Loucy (cell line): ENCODE measurements at regions not wholly inside any gene's neighbourhood (a gene's known extent, or its start where the extent isn't known, plus 50 kb on each side); places are given as distances from the start of the nearest gene placed in this dataset.

Experiments
- H2AFZ ChIP-seq: fragments of 200-600 bp; sonication (generic); 2 replicates; pipeline ENCODE4 v1.6.0; 2016; ENCODE audit warnings: antibody characterized with exemption, mild to moderate bottlenecking, low read length, moderate library complexity
- H3F3A ChIP-seq: fragments of 200-600 bp; 2 replicates; pipeline ENCODE4 v1.6.0; 2016; ENCODE audit warnings: antibody characterized with exemption, low read depth, mild to moderate bottlenecking
- H3K27me3 ChIP-seq: fragments of 200-600 bp; sonication (generic); 2 replicates; pipeline ENCODE4 v1.6.1; 2014; ENCODE audit warnings: low read length, mild to moderate bottlenecking; ENCODE audit not compliant: insufficient read depth, poor library complexity, severe bottlenecking
- H3K36me3 ChIP-seq: fragments of 200-600 bp; sonication (generic); 2 replicates; pipeline ENCODE4 v1.6.1; 2016; ENCODE audit warnings: low read length; ENCODE audit not compliant: insufficient read depth
- H3K4me1 ChIP-seq: fragments of 200-600 bp; sonication (generic); 2 replicates; pipeline ENCODE4 v1.5.1; 2014; ENCODE audit warnings: low read length, mild to moderate bottlenecking; ENCODE audit not compliant: insufficient read depth, poor library complexity, severe bottlenecking
- H3K4me2 ChIP-seq: fragments of 200-600 bp; sonication (generic); 2 replicates; pipeline ENCODE4 v1.6.0; 2014; ENCODE audit warnings: antibody characterized with exemption, low read length, low read depth, mild to moderate bottlenecking; ENCODE audit not compliant: poor library complexity, severe bottlenecking
- H3K4me3 ChIP-seq: fragments of 200-600 bp; sonication (generic); 2 replicates; pipeline ENCODE4 v1.5.1; 2014; ENCODE audit warnings: low read length, mild to moderate bottlenecking, mixed read lengths; ENCODE audit not compliant: poor library complexity, severe bottlenecking
- H3K79me2 ChIP-seq: fragments of 200-600 bp; sonication (generic); 2 replicates; pipeline ENCODE4 v1.6.1; 2014; ENCODE audit warnings: low read length; ENCODE audit not compliant: insufficient read depth
- H3K9ac ChIP-seq: fragments of 200-600 bp; sonication (generic); 2 replicates; pipeline ENCODE4 v1.6.0; 2014; ENCODE audit warnings: mild to moderate bottlenecking, low read depth, low read length, moderate library complexity; ENCODE audit not compliant: poor library complexity, severe bottlenecking
- H3K9me2 ChIP-seq: fragments of 200-600 bp; sonication (generic); replicated peaks from 2 replicates; pipeline ENCODE4 v1.6.1; 2016; ENCODE audit warnings: low read depth, low read length, mixed read lengths
- H3K9me3 ChIP-seq: fragments of 200-600 bp; sonication (generic); 2 replicates; pipeline ENCODE4 v1.6.1; 2014; ENCODE audit warnings: mild to moderate bottlenecking, antibody characterized with exemption, low read length, low read depth; ENCODE audit not compliant: insufficient read depth
- H4K20me1 ChIP-seq: fragments of 200-600 bp; sonication (generic); 2 replicates; pipeline ENCODE4 v1.6.0; 2014; ENCODE audit warnings: antibody characterized with exemption, low read length, mild to moderate bottlenecking; ENCODE audit not compliant: insufficient read depth, poor library complexity, severe bottlenecking
- EZH2phosphoT487 ChIP-seq: fragments of 200-600 bp; IDR thresholded peaks from 2 replicates; pipeline ENCODE4 v1.6.1; 2018; ENCODE audit warnings: antibody characterized with exemption, mild to moderate bottlenecking, moderate library complexity, borderline replicate concordance
- TF ChIP-seq, protein P1 (sequence below): fragments of 200-600 bp; sonication (generic); conservative IDR thresholded peaks from 2 replicates; pipeline ENCODE4 v1.5.1; 2014; ENCODE audit warnings: mild to moderate bottlenecking, antibody characterized with exemption, low read length

- H3K79me2 ChIP-seq: no peaks in the 10 kb centered on the region
Observed at GRCh38 chr9:16358751-16359150, 511.7 kb downstream of the BNC2 start.

More at GRCh38 chr9:16358751-16359150, 511.7 kb downstream of the BNC2 start:
- H3K4me2 ChIP-seq: no peak overlapping the region
- H3K36me3 ChIP-seq: no peaks in the 10 kb centered on the region
- no peak overlapping the region for H3K4me3 ChIP-seq
- TF ChIP-seq EZH2phosphoT487: no peak
- TF ChIP-seq, protein P1, sequence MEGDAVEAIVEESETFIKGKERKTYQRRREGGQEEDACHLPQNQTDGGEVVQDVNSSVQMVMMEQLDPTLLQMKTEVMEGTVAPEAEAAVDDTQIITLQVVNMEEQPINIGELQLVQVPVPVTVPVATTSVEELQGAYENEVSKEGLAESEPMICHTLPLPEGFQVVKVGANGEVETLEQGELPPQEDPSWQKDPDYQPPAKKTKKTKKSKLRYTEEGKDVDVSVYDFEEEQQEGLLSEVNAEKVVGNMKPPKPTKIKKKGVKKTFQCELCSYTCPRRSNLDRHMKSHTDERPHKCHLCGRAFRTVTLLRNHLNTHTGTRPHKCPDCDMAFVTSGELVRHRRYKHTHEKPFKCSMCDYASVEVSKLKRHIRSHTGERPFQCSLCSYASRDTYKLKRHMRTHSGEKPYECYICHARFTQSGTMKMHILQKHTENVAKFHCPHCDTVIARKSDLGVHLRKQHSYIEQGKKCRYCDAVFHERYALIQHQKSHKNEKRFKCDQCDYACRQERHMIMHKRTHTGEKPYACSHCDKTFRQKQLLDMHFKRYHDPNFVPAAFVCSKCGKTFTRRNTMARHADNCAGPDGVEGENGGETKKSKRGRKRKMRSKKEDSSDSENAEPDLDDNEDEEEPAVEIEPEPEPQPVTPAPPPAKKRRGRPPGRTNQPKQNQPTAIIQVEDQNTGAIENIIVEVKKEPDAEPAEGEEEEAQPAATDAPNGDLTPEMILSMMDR: no peak
- H2AFZ ChIP-seq: no peak overlapping the region
- no peaks in the 10 kb centered on the region for H3K9me2 ChIP-seq
- no peaks in the 10 kb centered on the region for H3K9me3 ChIP-seq
- no peaks in the 10 kb centered on the region for H4K20me1 ChIP-seq
- no peaks in the 10 kb centered on the region for H3K27me3 ChIP-seq
- no peak overlapping the region for H3K9ac ChIP-seq
- no peaks in the 10 kb centered on the region for H3F3A ChIP-seq
- no peaks in the 10 kb centered on the region for H3K4me1 ChIP-seq
